K562 (cell line): ENCODE measurements at regions not wholly inside any gene's neighbourhood (a gene's known extent, or its start where the extent isn't known, plus 50 kb on each side); places are given as distances from the start of the nearest gene placed in this dataset.

Experiments
- ATAC-seq: fragments of 200-7000 bp; cut with Tn5 transposase; 3 replicates; pipeline ENCODE4 v1.9.1; 2020; ENCODE audit warnings: moderate library complexity
- BruUV-seq: library from RNA; stranded (reverse); fragments of 400-500 nt; replicated peaks from 2 replicates; lab custom pipeline; 2021; lab: Mats Ljungman, UMichigan
- CTCF ChIA-PET: fragments of 300-600 bp; formaldehyde crosslinking; extraction: SDS; loops from one replicate; lab custom pipeline; 2021; ENCODE audit warnings: low intra/inter-chr PET ratio; lab: Yijun Ruan, JAX
- POLR2A ChIA-PET: fragments of 300-600, 350-650 bp; sonication (Branson Sonifier 250); formaldehyde crosslinking; extraction: SDS; loops from one replicate; lab custom pipeline; 2021; ENCODE audit warnings: antibody characterized with exemption, inconsistent platforms; lab: Yijun Ruan, JAX
- DNase-seq, 4 experiments: peaks; one replicate each; pipeline versions ENCODE4 v3.0.0 to v3.0.0-alpha.2; 2011 to 2018; ENCODE audit warnings: low spot score in 3 of 4, mixed read lengths in 3 of 4; ENCODE audit errors: extremely low read depth in 1 of 4
- FAIRE-seq: peaks from 2 replicates; lab custom pipeline; 2011; peaks lifted over from hg19 to GRCh38; lab: Jason Lieb, UNC
- H2AFZ ChIP-seq: 2 replicates; pipeline ENCODE4 v1.6.0; 2011; ENCODE audit warnings: low read depth, low read length, control low read depth, inconsistent platforms
- H3K27ac ChIP-seq: fragments of 200-600 bp; 3 replicates; pipeline ENCODE4 v1.8.0; 2011; ENCODE audit warnings: low read depth, mild to moderate bottlenecking, control low read depth, inconsistent platforms, low read length, moderate library complexity, mixed read lengths; ENCODE audit errors: extremely low read depth
- H3K27me3 ChIP-seq, 2 experiments: fragments of 300-600 bp in 1 of 2; 2 replicates in 1 of 2; 3 replicates in 1 of 2; pipeline versions ENCODE4 v1.6.0 to v1.8.0; 2011; ENCODE audit warnings: inconsistent platforms in 2 of 2, low read length in 2 of 2, mild to moderate bottlenecking in 1 of 2, mixed read lengths in 1 of 2, moderate library complexity in 1 of 2; ENCODE audit not compliant: control insufficient read depth in 2 of 2, insufficient read depth in 2 of 2
- H3K36me3 ChIP-seq: fragments of 300-600 bp; 3 replicates; pipeline ENCODE4 v1.8.0; 2011; ENCODE audit warnings: mild to moderate bottlenecking, low read length, inconsistent platforms; ENCODE audit not compliant: control insufficient read depth, insufficient read depth
- H3K4me1 ChIP-seq, 2 experiments: fragments of 200-600 bp in 1 of 2; replicated peaks in 1 of 2; 2 replicates in 1 of 2; 3 replicates in 1 of 2; pipeline versions ENCODE4 v1.5.1 to v1.8.0; 2011; ENCODE audit warnings: inconsistent platforms in 2 of 2, low read length in 2 of 2, mild to moderate bottlenecking in 1 of 2, mixed read lengths in 1 of 2, moderate library complexity in 1 of 2; ENCODE audit not compliant: control insufficient read depth in 2 of 2, insufficient read depth in 2 of 2
- H3K4me2 ChIP-seq: 2 replicates; pipeline ENCODE4 v1.6.1; 2011; ENCODE audit warnings: low read length, control low read depth, inconsistent platforms, mixed read lengths; ENCODE audit not compliant: insufficient read depth
- H3K4me3 ChIP-seq: fragments of 200-600 bp; sonication (generic), shearing (Covaris generic); 2 replicates; pipeline ENCODE4 v1.5.1; 2016; ENCODE audit warnings: control low read depth, inconsistent platforms
- H3K79me2 ChIP-seq: fragments of 200-600 bp; 3 replicates; pipeline ENCODE4 v1.8.0; 2011; ENCODE audit warnings: low read length, inconsistent platforms; ENCODE audit not compliant: control insufficient read depth, insufficient read depth
- H3K9ac ChIP-seq, 2 experiments: 2 replicates each; pipeline versions ENCODE4 v1.6.0 to v1.6.1; 2011; ENCODE audit warnings: low read depth in 2 of 2, low read length in 2 of 2, control low read depth in 1 of 2, inconsistent platforms in 1 of 2, mild to moderate bottlenecking in 1 of 2, mixed read lengths in 1 of 2; ENCODE audit not compliant: insufficient read depth in 1 of 2
- H3K9me1 ChIP-seq: one replicate; pipeline ENCODE4 v1.6.0; 2011; ENCODE audit warnings: inconsistent platforms, mild to moderate bottlenecking, low read length, moderate library complexity; ENCODE audit not compliant: control insufficient read depth, insufficient read depth
- H3K9me3 ChIP-seq: replicated peaks from 2 replicates; pipeline ENCODE4 v1.5.1; 2011; ENCODE audit warnings: low read depth, low read length, inconsistent platforms; ENCODE audit not compliant: control insufficient read depth, insufficient read depth
- H4K20me1 ChIP-seq: replicated peaks from 2 replicates; pipeline ENCODE4 v1.6.1; 2011; ENCODE audit warnings: low read length, inconsistent platforms, mixed read lengths; ENCODE audit not compliant: control insufficient read depth, insufficient read depth
- HDAC1 ChIP-seq, 2 experiments: fragments of 450-650 bp; IDR thresholded peaks; 2 replicates each; pipeline ENCODE4 v1.6.1; 2016 to 2017; ENCODE audit warnings: inconsistent platforms in 1 of 2, mild to moderate bottlenecking in 1 of 2, moderate library complexity in 1 of 2
- RB1 ChIP-seq: fragments of 450-650 bp; IDR thresholded peaks from 2 replicates; pipeline ENCODE4 v1.6.1; 2017; ENCODE audit warnings: low read depth, mild to moderate bottlenecking
- WGBS: fragments of 100-300 bp; shearing (Covaris generic); methylation state at CpG from one replicate; pipeline ENCODE4 v1.1.6; 2016; ENCODE audit warnings: low coverage, mixed read lengths; ENCODE audit not compliant: insufficient coverage; ENCODE audit errors: missing lambda C conversion rate; 5-methylcytosine and 5-hydroxymethylcytosine counted together
- in situ Hi-C: fragments of 300-500 bp; cut with MboI; formaldehyde crosslinking; loops from 4 replicates; pipeline ENCODE4 v1.15.0; 2018; ENCODE audit warnings: inconsistent platforms, mixed read lengths
- intact Hi-C: fragments of 100-400 bp; cut with micrococcal nuclease; formaldehyde crosslinking; loops from 2 replicates; pipeline ENCODE4 v1.14.2; 2022
- TF ChIP-seq, protein P1 (sequence below), 2 experiments: fragments of 450-650 bp; IDR thresholded peaks; 2 replicates each; pipeline ENCODE4 v1.6.1; 2016

DNA sequence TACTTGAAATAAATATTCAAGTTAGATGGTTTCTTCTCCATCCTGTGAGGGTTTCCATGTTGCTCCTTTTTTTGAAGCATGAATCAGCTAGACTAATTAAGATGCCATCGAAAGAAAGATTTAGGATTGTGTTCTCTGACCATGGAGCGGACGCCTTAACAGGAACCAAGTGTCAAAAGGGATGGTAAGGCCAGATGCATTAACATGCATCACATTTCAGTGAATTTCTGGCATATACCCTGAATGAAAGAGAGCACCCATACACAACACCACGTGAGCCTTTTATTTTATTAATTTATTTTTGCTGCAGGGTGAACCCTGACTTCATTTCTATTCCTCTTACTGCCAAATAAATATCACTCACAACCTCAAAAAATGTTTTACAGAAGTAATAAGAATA is 1045.3 kb upstream of the ARRDC3 start:
- Histone ChIP-seq H3K79me2 (no peaks in the 10 kb centered on the region), H3K4me3 (no peak overlapping the region), H3K36me3 (no peaks in the 10 kb centered on the region), H3K9ac (no peak overlapping the region), H3K4me2 (no peak overlapping the region), H3K27ac (no peak overlapping the region), H3K9me1 (no peaks in the 10 kb centered on the region), H3K9me3 (no peaks in the 10 kb centered on the region), H3K4me1 (no peaks in the 10 kb centered on the region), H3K27me3 (no peaks in the 10 kb centered on the region), H4K20me1 (no peaks in the 10 kb centered on the region), H2AFZ (no peak overlapping the region)
- BruUV-seq: no TSS peak
- 2% methylated on average over 4 of the region's 4 CpGs for WGBS
- CTCF ChIA-PET: no interaction called here
- POLR2A ChIA-PET: no interaction called here
- TF ChIP-seq RB1: no peak
- TF ChIP-seq, protein P1, sequence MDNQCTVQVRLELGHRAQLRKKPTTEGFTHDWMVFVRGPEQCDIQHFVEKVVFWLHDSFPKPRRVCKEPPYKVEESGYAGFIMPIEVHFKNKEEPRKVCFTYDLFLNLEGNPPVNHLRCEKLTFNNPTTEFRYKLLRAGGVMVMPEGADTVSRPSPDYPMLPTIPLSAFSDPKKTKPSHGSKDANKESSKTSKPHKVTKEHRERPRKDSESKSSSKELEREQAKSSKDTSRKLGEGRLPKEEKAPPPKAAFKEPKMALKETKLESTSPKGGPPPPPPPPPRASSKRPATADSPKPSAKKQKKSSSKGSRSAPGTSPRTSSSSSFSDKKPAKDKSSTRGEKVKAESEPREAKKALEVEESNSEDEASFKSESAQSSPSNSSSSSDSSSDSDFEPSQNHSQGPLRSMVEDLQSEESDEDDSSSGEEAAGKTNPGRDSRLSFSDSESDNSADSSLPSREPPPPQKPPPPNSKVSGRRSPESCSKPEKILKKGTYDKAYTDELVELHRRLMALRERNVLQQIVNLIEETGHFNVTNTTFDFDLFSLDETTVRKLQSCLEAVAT (IDR thresholded peaks at IDR 0.05): no peak
- FAIRE-seq (no peak), DNase-seq (no peak), ATAC-seq (no peak)
- intact Hi-C loops: no loop called here
- in situ Hi-C loops: no loop called here

DNA sequence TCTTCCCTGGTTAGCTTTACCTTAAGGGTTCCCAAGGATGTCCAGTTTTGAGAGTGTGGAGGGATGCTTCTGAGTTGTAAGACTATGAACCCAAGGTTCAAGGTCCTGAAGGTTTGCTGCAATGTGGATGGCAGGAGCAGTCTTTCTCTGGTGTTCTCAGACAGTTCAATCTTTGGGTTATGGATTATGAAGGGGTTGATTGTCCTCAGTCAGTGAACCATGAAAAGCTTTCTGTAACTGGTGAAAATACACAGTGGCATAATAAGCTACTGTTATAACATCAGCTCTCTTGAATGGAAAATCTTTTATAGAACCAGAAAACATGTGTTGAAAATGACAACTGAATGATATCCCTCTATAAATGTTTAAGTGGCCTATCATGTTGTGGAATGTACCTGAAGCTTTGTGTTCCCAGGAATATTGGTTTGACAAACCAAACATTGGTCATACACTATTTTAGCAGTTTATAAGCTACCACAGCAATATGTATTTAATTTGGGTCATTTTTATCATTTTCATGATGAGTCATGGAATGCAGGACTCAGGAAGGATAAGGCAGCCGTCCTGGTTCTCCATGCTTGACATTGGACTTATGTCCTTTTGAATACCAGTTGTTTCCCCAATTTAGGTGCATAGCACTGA is 1041.8 kb upstream of the ARRDC3 start:
- H3K79me2 ChIP-seq: no peaks in the 10 kb centered on the region
- no peaks in the 10 kb centered on the region for H3K36me3 ChIP-seq
- FAIRE-seq (no peak), DNase-seq (no peak), ATAC-seq (no peak)
- no peaks in the 10 kb centered on the region for H3K9me1 ChIP-seq
- no peak overlapping the region for H3K4me2 ChIP-seq
- 0% methylated on average over 1 of the region's 1 CpG for WGBS
- CTCF ChIA-PET: no interaction called here
- TF ChIP-seq HDAC1 (IDR thresholded peaks at IDR 0.05): no peak
- intact Hi-C loops (no loop called here), in situ Hi-C loops (no loop called here)
- POLR2A ChIA-PET: no interaction called here
- no peaks in the 10 kb centered on the region for H3K4me1 ChIP-seq
- H3K27me3 ChIP-seq: no peaks in the 10 kb centered on the region
- no peak overlapping the region for H3K27ac ChIP-seq
- no peak overlapping the region for H3K9ac ChIP-seq
- H4K20me1 ChIP-seq: no peaks in the 10 kb centered on the region
- no peaks in the 10 kb centered on the region; the same call in 1 of the 2 replicates for H3K9me3 ChIP-seq
- no peak overlapping the region for H2AFZ ChIP-seq
- BruUV-seq: no TSS peak
- no peak overlapping the region for H3K4me3 ChIP-seq
